ENCODE measurements at regions not wholly inside any gene's neighbourhood (a gene's known extent, or its start where the extent isn't known, plus 50 kb on each side); places are given as distances from the start of the nearest gene placed in this dataset.

- no peak for TF ChIP-seq CTCF (IDR thresholded peaks at IDR 0.05)
- TF ChIP-seq POLR2A (IDR thresholded peaks at IDR 0.05): no peak
Measured at GRCh38 chr11:92329137-92329536, 104.5 kb downstream of the FAT3 start.

All from esophagus squamous epithelium (tissue), 4 donors.